ENCODE measurements at regions not wholly inside any gene's neighbourhood (a gene's known extent, or its start where the extent isn't known, plus 50 kb on each side); places are given as distances from the start of the nearest gene placed in this dataset.

GRCh38 chr18:70382017-70382416, 93.2 kb downstream of the SOCS6 start:
- H3K4me3 ChIP-seq (ENCODE audit: low read depth, low read length), result no peak overlapping the region
- DNase-seq (ENCODE audit: low read depth), result no peak
- TF ChIP-seq CTCF (IDR thresholded peaks at IDR 0.05; ENCODE audit: low read depth, low read length, missing control alignments), result no peak

GRCh38 chr18:70380915-70381896, 92.4 kb downstream of the SOCS6 start:
- TF ChIP-seq CTCF (IDR thresholded peaks at IDR 0.05; ENCODE audit: low read depth, low read length, missing control alignments), result no peak
- no peak for DNase-seq (ENCODE audit: low read depth)
- no peak overlapping the region for H3K4me3 ChIP-seq (ENCODE audit: low read depth, low read length)
